ENCODE measurements at regions not wholly inside any gene's neighbourhood (a gene's known extent, or its start where the extent isn't known, plus 50 kb on each side); places are given as distances from the start of the nearest gene placed in this dataset.
A peak's percentile ranks its signal among the peaks of the same experiment; 100 is the strongest.

DNA sequence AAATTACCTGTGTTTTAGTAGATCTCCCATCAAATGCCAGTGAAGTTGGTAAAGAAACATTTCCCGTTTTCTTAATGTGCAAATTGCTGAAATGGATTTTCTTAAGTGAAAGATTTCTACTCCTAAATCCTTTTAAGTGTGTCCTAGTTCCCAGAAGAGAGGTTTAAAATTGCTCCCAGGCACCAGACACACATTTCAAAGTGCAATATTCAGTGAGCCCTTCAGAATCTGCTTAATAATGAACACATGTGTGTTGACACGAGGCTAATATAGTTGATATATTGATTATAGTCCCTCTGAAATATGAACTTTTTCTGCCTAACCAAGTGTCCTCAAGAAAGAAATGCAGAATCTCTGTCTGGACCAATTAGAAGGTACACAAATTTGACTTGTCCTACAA lies 861.7 kb upstream of the CNTNAP5 start:
- DNase-seq (ENCODE audit: low read depth in 1 of 2, low spot score in 1 of 2) = no peak
- no peak for TF ChIP-seq CTCF (IDR thresholded peaks at IDR 0.05; ENCODE audit: low read depth, low read length)

GRCh38 chr2:123164216-123164615 lies 860.9 kb upstream of the CNTNAP5 start:
- Histone ChIP-seq H3K9me3 (ENCODE audit: low read depth) (no peaks in the 10 kb centered on the region), H3K27ac (no peak overlapping the region), H3K4me3 (no peak overlapping the region), H3K27me3 (no peaks in the 10 kb centered on the region), H3K36me3 (no peaks in the 10 kb centered on the region), H3K4me1 (ENCODE audit: low read depth) (no peaks in the 10 kb centered on the region)
- DNase-seq (ENCODE audit: low read depth in 1 of 2, low spot score in 1 of 2) = no peak
- no peak for TF ChIP-seq CTCF (IDR thresholded peaks at IDR 0.05; ENCODE audit: low read depth, low read length)

More for the DNA sequence above, 861.7 kb upstream of the CNTNAP5 start:
- Histone ChIP-seq H3K27ac (no peak overlapping the region), H3K27me3 (no peaks in the 10 kb centered on the region), H3K4me1 (ENCODE audit: low read depth) (no peaks in the 10 kb centered on the region), H3K9me3 (ENCODE audit: low read depth) (no peaks in the 10 kb centered on the region), H3K4me3 (no peak overlapping the region), H3K36me3 (no peaks in the 10 kb centered on the region)

DNA sequence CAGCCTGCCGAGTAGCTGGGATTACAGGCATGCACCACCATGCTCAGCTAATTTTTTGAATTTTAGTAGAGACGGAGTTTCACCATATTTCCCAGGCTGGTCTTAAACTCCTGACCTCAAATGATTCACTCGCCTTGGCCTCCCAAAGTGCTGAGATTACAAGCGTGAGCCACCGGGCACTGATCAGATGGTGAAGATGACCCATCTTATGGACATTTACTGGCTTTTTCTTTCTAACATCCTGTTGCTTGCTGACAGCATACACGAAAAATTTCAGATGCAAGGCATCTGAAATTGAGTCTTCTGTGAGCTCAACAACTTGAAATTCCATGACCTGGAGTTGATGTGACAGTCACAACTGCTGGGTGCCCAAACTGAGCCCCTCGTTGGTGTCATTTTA lies 859.5 kb upstream of the CNTNAP5 start:
- H3K27ac ChIP-seq = no peak overlapping the region
- H3K4me1 ChIP-seq (ENCODE audit: low read depth) = no peaks in the 10 kb centered on the region
- no peaks in the 10 kb centered on the region for H3K36me3 ChIP-seq
- no peaks in the 10 kb centered on the region for H3K27me3 ChIP-seq
- no peak for DNase-seq (ENCODE audit: low read depth in 1 of 2, low spot score in 1 of 2)
- H3K9me3 ChIP-seq (ENCODE audit: low read depth) = no peaks in the 10 kb centered on the region
- H3K4me3 ChIP-seq = no peak overlapping the region
- no peak for TF ChIP-seq CTCF (IDR thresholded peaks at IDR 0.05; ENCODE audit: low read depth, low read length)

GRCh38 chr2:123179526-123179925 lies 845.6 kb upstream of the CNTNAP5 start:
- no peaks in the 10 kb centered on the region for H3K27me3 ChIP-seq
- no peak overlapping the region for H3K27ac ChIP-seq
- TF ChIP-seq CTCF (IDR thresholded peaks at IDR 0.05; ENCODE audit: low read depth, low read length) = no peak
- H3K4me1 ChIP-seq (ENCODE audit: low read depth) = no peaks in the 10 kb centered on the region
- H3K4me3 ChIP-seq = no peak overlapping the region
- no peaks in the 10 kb centered on the region for H3K36me3 ChIP-seq
- DNase-seq (ENCODE audit: low read depth in 1 of 2, low spot score in 1 of 2) = peak in 1 of 2 donors; percentile 56
- no peaks in the 10 kb centered on the region for H3K9me3 ChIP-seq (ENCODE audit: low read depth)

GRCh38 chr2:123195957-123196356 lies 829.1 kb upstream of the CNTNAP5 start:
- no peak for DNase-seq (ENCODE audit: low read depth in 1 of 2, low spot score in 1 of 2)
- Histone ChIP-seq H3K9me3 (ENCODE audit: low read depth) (no peaks in the 10 kb centered on the region), H3K27me3 (no peaks in the 10 kb centered on the region), H3K36me3 (no peaks in the 10 kb centered on the region), H3K27ac (no peak overlapping the region), H3K4me1 (ENCODE audit: low read depth) (no peaks in the 10 kb centered on the region), H3K4me3 (no peak overlapping the region)
- no peak for TF ChIP-seq CTCF (IDR thresholded peaks at IDR 0.05; ENCODE audit: low read depth, low read length)

GRCh38 chr2:123200035-123200434 lies 825.1 kb upstream of the CNTNAP5 start:
- Histone ChIP-seq H3K4me3 (no peak overlapping the region), H3K4me1 (ENCODE audit: low read depth) (no peaks in the 10 kb centered on the region), H3K27me3 (no peaks in the 10 kb centered on the region), H3K36me3 (no peaks in the 10 kb centered on the region), H3K9me3 (ENCODE audit: low read depth) (no peaks in the 10 kb centered on the region), H3K27ac (no peak overlapping the region)
- DNase-seq (ENCODE audit: low read depth in 1 of 2, low spot score in 1 of 2) = no peak
- no peak for TF ChIP-seq CTCF (IDR thresholded peaks at IDR 0.05; ENCODE audit: low read depth, low read length)
